B cell (primary cell): ENCODE measurements at regions not wholly inside any gene's neighbourhood (a gene's known extent, or its start where the extent isn't known, plus 50 kb on each side); places are given as distances from the start of the nearest gene placed in this dataset.

Source experiments
- CTCF ChIP-seq: fragments of 200-600 bp; IDR thresholded peaks from one replicate; pipeline ENCODE4 v1.8.0; 2022; ENCODE audit warnings: antibody characterized with exemption, mild to moderate bottlenecking
- EZH2 ChIP-seq: IDR thresholded peaks from 2 replicates; pipeline ENCODE4 v1.6.1; 2012; ENCODE audit warnings: borderline replicate concordance, low read depth, mild to moderate bottlenecking, moderate library complexity, low read length; ENCODE audit not compliant: insufficient read depth, poor library complexity, severe bottlenecking

DNA sequence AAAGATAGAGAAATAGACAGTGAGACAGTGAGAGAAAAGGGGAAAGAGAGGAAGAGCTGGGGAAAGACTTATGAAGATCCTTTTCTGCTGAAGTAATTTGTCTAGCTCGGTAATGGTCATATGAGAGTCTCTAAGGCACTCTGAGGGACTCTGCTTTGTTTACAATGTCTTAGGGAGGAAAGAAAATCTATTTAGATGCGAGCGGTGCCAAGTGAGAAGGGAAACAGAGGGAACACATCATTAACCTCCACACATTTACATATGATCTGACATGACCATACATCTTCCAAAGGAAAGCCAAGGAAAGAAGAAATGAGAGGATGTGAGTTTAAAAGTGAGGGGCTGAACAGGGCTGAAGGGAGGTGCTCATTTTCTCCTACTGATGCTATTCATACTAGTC lies 862.3 kb upstream of the CITED2 start:
- no peak for TF ChIP-seq CTCF
- no peak for TF ChIP-seq EZH2
